SK-N-SH (cell line): ENCODE measurements at regions not wholly inside any gene's neighbourhood (a gene's known extent, or its start where the extent isn't known, plus 50 kb on each side); places are given as distances from the start of the nearest gene placed in this dataset.

Experiments used
- CHD2 ChIP-seq: fragments of 150-350 bp; IDR thresholded peaks from 2 replicates; pipeline ENCODE4 v1.6.1; 2018; ENCODE audit warnings: low read length; ENCODE audit not compliant: partially characterized antibody
- CTCF ChIP-seq: fragments of 200-600 bp; sonication (generic); IDR thresholded peaks from 2 replicates; pipeline ENCODE4 v1.6.1; 2017; ENCODE audit warnings: antibody characterized with exemption, mild to moderate bottlenecking, moderate library complexity
- EP300 ChIP-seq, 2 experiments: IDR thresholded peaks; 2 replicates each; pipeline versions ENCODE4 v1.4.0 to v1.6.1; 2012; ENCODE audit warnings: borderline replicate concordance in 1 of 2, low read depth in 1 of 2, low read length in 1 of 2
- EZH2phosphoT487 ChIP-seq: fragments of 200-600 bp; sonication (generic); IDR thresholded peaks from 2 replicates; pipeline ENCODE4 v1.6.1; 2017; ENCODE audit warnings: low read depth, mixed run types, mild to moderate bottlenecking, antibody characterized with exemption, moderate library complexity, borderline replicate concordance
- GABPA ChIP-seq: IDR thresholded peaks from 2 replicates; pipeline ENCODE4 v1.4.0; 2012; ENCODE audit warnings: low read depth, mild to moderate bottlenecking
- JUND ChIP-seq: IDR thresholded peaks from 2 replicates; pipeline ENCODE4 v1.4.0; 2012
- MAX ChIP-seq: IDR thresholded peaks from 2 replicates; pipeline ENCODE4 v1.4.0; 2012; ENCODE audit warnings: low read depth
- TAF1 ChIP-seq: IDR thresholded peaks from 2 replicates; pipeline ENCODE4 v1.6.1; 2012; ENCODE audit warnings: low read depth, mild to moderate bottlenecking, low read length, moderate library complexity, borderline replicate concordance

- TF ChIP-seq CHD2 (no peak), CTCF (no peak), EP300 (IDR thresholded peaks at IDR 0.05; ENCODE audit: borderline replicate concordance in 1 of 2, low read depth in 1 of 2, low read length in 1 of 2) (no peak), TAF1 (no peak), EZH2phosphoT487 (no peak), GABPA (no peak), MAX (no peak), JUND (no peak)
Observed at GRCh38 chr3:186440891-186441290, 78.9 kb upstream of the DGKG start.
